GM23248 (cell line): ENCODE measurements at regions not wholly inside any gene's neighbourhood (a gene's known extent, or its start where the extent isn't known, plus 50 kb on each side); places are given as distances from the start of the nearest gene placed in this dataset.

Source experiments
- EZH2 ChIP-seq: fragments of 200-600 bp; sonication (generic); IDR thresholded peaks from 2 replicates; pipeline ENCODE4 v1.6.1; 2018; ENCODE audit warnings: antibody characterized with exemption, mild to moderate bottlenecking; ENCODE audit not compliant: insufficient read depth, poor library complexity, severe bottlenecking
- EZH2phosphoT487 ChIP-seq: fragments of 200-600 bp; sonication (generic); IDR thresholded peaks from 2 replicates; pipeline ENCODE4 v1.6.1; 2018; ENCODE audit warnings: antibody characterized with exemption, moderate library complexity, mild to moderate bottlenecking, low read depth; ENCODE audit not compliant: insufficient read depth

- TF ChIP-seq EZH2 (no peak), EZH2phosphoT487 (no peak)
These were observed 72.1 kb upstream of the STARD3NL start for GRCh38 chr7:38105874-38106483.
